Right lobe of liver (tissue), 4 donors: ENCODE measurements at regions not wholly inside any gene's neighbourhood (a gene's known extent, or its start where the extent isn't known, plus 50 kb on each side); places are given as distances from the start of the nearest gene placed in this dataset.

Experiments
- POLR2A ChIP-seq: fragments of 450-650 bp; IDR thresholded peaks from one replicate; pipeline ENCODE4 v1.6.1; 2017; ENCODE audit warnings: antibody characterized with exemption, mild to moderate bottlenecking
- TF ChIP-seq, protein P1 (sequence below), 4 donors: fragments of 200-600 bp in 3 of 4; fragments of 450-650 bp in 1 of 4; IDR thresholded peaks; one replicate each; pipeline versions ENCODE4 v1.5.1 to v1.8.0; 2016 to 2022; ENCODE audit warnings: antibody characterized with exemption in 4 of 4, mild to moderate bottlenecking in 2 of 4
- donor health status: DM: no; HTN: no; CAD: no.
- donor health status: DM: no; HTN: no; CAD: no.
- donor health status: DM: no; HTN: yes; CAD: no.

DNA sequence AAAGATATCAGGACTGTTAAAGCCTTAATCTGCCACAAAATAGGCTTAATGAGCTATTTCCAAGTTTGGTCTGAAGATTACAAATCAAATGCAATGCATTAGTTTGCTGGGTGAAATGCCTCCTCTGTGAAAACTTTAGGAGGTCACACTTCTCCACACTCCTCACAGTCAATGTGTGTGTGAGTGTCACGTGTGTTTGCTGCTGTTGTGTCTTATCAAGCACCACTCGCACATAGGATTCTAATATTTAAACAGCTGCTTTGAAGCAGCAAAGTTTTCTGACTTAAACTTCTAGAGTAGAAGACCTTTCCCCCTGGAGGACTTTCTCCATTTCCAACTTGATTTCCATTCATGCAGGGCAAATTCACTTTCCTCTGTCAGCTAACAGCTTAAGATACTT, 203.2 kb upstream of the PEX5L start:
- TF ChIP-seq, protein P1, sequence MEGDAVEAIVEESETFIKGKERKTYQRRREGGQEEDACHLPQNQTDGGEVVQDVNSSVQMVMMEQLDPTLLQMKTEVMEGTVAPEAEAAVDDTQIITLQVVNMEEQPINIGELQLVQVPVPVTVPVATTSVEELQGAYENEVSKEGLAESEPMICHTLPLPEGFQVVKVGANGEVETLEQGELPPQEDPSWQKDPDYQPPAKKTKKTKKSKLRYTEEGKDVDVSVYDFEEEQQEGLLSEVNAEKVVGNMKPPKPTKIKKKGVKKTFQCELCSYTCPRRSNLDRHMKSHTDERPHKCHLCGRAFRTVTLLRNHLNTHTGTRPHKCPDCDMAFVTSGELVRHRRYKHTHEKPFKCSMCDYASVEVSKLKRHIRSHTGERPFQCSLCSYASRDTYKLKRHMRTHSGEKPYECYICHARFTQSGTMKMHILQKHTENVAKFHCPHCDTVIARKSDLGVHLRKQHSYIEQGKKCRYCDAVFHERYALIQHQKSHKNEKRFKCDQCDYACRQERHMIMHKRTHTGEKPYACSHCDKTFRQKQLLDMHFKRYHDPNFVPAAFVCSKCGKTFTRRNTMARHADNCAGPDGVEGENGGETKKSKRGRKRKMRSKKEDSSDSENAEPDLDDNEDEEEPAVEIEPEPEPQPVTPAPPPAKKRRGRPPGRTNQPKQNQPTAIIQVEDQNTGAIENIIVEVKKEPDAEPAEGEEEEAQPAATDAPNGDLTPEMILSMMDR (IDR thresholded peaks at IDR 0.05): no peak
- no peak for TF ChIP-seq POLR2A
